ENCODE measurements at regions not wholly inside any gene's neighbourhood (a gene's known extent, or its start where the extent isn't known, plus 50 kb on each side); places are given as distances from the start of the nearest gene placed in this dataset.
"Not testable (repeated sequence)": the region's sequence is repeated elsewhere in the genome, so short reads cannot be mapped to it uniquely, and the experiment has no call there.

GRCh38 chr20:1845163-1845523, 50.1 kb upstream of the SIRPA start:
- DNase-seq, result no peak

DNA sequence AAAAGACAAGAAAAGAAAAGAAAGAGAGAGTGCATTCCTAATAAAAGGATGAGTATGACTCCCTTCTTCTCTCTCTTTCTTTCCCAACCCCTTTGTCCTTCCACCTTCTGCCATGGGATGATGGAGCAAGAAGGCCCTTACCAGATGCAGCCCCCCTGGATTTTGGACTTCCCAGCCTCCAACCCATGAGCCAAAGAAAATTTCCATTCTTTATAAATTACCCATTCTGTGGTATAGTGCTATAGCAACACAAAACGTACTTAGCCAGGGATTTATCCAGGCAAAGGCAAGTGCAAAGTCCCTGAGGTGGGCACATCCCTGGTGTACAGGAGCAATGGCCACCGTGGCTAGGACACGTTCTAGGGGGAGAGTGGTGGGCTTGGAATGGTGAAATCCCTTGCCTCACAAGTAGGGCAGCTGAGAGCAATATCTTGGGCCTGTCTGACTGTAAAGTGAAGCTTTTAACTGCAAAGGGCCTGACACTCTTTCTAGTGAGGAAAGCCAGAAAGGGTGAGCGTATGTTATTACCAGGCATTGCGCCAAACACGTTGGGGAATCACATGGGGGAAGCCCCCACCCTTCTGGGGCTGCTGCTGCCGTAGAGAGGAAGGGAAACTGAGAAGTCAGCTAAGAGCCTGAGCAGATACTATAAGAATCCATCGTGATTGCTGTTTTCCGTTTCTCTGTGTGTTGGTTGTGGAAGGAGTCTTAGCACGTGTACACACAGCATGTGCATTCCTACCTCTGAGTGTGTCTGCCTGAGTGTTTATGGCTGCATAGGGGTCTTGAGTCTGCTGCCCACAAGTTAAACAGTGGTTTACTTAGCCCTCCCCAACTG, 50.7 kb upstream of the SIRPA start:
- DNase-seq, result no peak

DNA sequence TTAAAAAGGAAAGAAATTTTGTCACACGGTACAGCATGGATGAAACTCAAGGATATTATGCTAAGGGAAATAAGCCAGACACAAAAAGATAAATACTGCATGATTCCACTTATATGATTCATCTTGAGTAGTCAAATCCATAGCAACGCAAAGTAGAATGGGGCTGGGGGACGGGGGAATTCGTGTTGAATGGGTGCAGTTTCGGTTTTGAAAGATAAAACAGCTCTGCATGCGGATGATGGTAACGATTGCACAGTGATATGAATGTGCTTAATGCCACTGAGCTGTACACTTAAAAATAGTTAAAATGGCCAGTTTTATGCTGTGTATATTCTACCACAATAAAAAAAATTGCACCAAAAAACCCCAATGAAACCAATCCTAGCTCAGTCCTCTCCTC, 52.9 kb upstream of the SIRPA start:
- DNase-seq, result no peak

DNA sequence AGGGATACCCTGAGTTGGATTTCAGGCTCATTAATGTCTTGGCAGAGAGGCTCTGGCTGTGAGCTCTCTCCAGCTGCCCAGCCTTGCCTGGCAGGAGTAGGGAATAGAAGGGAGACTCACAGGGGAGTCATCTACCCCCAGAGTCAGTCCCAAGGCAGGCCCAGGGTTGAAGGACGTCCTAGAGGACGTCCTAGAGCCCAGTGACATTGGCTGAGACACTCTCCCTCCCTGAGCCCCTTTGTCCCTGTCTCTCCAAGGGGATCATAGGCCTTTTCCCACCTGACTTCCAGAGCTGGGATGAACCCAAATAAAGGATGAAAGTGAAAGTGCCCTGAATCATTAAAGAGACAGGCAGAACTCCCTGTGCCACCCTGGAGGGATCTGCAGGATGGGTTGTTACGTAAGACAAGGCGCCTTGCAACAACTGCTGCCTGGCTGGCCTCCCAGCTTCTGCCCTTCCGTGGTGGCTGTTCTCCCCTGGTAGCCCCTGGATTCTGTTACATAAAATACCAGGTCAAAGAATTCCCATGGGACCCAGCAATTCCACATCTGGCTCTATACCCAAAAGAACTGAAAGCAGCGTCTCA, 53.6 kb upstream of the SIRPA start:
- no peak for DNase-seq

- no peak for DNase-seq
Measured at GRCh38 chr20:1840817-1841553, 54.2 kb upstream of the SIRPA start.

DNA sequence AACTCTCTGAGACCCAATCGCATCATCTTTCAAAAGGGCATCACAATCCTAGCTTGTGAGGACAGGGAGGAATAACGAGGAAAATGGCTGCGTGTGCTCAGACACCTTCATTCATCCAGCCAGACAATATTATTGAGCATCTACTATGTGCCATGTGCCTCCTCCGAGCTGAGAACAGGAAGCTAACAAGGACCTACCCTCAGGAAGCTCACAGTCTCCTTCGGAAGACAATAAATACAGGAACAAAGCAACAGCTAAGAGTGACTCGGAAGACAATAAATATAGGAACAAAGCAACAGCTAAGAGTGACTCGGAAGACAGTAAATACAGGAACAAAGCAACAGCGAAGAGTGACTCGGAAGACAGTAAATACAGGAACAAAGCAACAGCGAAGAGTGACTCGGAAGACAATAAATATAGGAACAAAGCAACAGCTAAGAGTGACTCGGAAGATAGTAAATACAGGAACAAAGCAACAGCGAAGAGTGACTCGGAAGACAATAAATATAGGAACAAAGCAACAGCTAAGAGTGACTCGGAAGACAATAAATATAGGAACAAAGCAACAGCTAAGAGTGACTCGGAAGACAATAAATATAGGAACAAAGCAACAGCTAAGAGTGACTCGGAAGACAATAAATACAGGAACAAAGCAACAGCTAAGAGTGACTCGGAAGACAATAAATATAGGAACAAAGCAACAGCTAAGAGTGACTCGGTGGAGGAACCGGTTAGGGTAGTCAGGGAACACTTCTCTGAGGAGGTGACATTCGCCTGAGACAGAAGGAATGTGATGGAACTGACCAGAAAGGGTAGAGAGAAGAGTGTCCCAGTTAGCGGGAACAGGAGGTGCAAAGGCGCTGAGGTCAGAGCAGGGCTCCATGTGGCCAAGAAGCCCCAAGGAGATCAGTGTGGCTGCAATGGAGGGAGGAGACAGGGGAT, 55.6 kb upstream of the SIRPA start:
- DNase-seq, result not testable (repeated sequence)

GRCh38 chr20:1838556-1839279, 56.5 kb upstream of the SIRPA start:
- no peak for DNase-seq

- no peak for DNase-seq
Measured at GRCh38 chr20:1835186-1836035, 59.8 kb upstream of the SIRPA start.

- no peak for DNase-seq
Measured at GRCh38 chr20:1833728-1834726, 61.2 kb upstream of the SIRPA start.

- no peak for DNase-seq
Measured at GRCh38 chr20:1833216-1833615, 62.0 kb upstream of the SIRPA start.

DNA sequence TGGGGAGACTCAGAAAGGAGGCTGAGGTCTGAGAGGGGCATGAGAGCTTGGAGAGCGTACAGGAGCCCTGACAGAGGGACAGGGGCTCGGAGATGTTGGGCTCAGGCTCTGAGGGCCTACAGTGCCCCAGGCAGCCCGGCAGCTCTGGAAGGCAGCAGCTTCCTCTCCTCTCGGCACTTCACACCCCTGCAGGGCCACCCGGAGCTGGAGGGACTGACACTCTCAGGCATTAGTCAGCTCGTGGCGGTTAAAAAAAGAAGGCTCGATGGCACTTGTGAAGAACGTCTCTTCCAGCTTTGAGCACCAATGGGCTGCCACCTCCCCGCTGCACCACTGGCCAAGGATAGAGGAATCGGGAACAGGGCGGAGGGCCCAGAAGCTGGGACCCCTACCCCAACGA, 62.6 kb upstream of the SIRPA start:
- no peak for DNase-seq

- no peak for DNase-seq
Measured at GRCh38 chr20:1831606-1832005, 63.6 kb upstream of the SIRPA start.

DNA sequence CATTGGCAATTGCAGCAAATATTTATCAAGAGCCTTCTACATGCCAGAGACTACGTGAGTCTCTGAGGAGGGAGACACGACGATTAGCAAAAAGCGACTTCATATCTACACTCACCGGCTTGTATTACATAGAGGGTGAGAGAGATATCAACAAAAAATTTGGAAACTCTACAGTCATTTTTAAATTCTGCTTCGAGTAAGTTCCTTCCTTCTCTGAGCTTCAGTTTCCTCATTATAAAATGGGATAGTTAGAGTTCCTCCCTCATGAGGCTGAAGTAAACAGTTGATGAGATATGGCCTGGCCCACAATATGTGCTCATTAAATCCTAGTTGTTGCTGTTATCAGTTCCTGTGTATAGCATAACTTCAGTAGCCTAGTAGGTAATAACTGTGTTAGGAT, 64.1 kb upstream of the SIRPA start:
- DNase-seq, result no peak

GRCh38 chr20:1830240-1830639, 65.0 kb upstream of the SIRPA start:
- DNase-seq, result no peak

GRCh38 chr20:1829531-1829930, 65.7 kb upstream of the SIRPA start:
- DNase-seq, result no peak

DNA sequence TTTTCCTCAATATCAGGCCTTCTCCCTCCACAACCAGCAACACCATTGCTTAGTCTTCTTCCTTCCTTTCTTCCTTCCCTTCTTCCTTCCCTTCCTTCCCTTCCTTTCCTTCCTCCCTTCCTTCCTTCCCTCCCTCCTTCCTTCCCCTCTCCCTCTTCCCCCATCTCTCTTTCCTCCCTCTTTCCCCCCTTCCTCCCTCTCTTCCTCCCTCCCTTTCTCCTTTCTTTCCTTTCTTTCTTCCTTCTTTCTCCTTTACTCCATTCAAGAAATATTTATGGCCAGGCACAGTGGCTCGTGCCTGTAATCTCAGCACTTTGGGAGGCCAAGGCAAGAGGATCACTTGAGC, 66.4 kb upstream of the SIRPA start:
- no peak for DNase-seq

- no peak for DNase-seq
Measured at GRCh38 chr20:1827974-1828785, 67.0 kb upstream of the SIRPA start.

DNA sequence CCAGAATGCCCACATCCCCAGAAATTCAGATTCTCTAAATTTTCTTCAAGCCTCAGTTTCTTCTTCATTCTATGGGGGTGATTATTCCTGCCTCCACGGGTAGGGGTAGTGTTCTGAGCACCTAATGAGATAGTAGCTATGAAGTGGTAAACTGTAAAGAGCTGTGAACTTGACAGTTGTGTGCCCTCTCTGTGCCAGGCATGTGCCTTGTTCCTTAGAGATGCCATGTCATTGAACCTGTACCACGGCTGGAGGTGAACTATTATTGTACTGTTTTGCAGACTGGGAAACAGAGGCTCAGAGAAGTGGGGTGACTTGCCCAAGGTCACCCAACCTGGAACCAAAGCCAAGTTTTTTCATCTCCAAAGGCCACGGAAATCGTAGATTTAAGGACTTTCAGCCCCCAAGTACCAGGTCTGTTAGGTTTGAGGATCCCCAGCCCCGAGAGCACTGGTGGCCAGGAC, 67.7 kb upstream of the SIRPA start:
- no peak for DNase-seq

DNA sequence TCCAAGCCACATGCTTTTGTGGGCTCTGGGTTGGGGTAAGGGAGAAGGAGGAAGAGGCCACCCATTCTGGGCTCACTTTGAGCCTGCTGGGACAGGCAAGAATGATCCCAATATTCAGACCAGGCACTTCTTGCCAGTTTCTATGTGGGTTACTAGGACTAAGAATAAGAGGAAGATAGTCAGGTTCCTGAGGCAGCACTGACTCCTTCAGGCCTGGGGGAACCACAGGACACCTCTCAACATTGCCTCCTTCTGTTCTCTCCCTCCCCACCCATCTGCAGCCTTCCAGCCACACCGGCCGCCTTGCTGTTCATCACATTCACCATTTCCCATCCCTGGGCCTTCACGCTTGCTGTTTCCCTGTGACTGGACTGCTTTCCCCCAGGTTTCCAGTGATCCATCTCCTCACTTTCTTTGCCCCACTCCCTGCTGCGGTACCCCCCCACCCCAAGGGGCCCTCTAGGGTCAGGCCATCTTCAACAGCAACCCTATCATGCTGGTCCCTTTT, 69.2 kb upstream of the SIRPA start:
- no peak for DNase-seq

Measured in DMS153 (cell line).